SK-N-MC (cell line): ENCODE measurements at regions not wholly inside any gene's neighbourhood (a gene's known extent, or its start where the extent isn't known, plus 50 kb on each side); places are given as distances from the start of the nearest gene placed in this dataset.

Experiments
- EZH2 ChIP-seq: fragments of 200-600 bp; sonication (generic); IDR thresholded peaks from one replicate; pipeline ENCODE4 v1.6.1; 2017; ENCODE audit warnings: antibody characterized with exemption
- FOXP2 ChIP-seq: optimal IDR thresholded peaks from 2 replicates; pipeline ENCODE3; 2011; ENCODE audit warnings: mild to moderate bottlenecking, moderate library complexity; ENCODE audit not compliant: insufficient read depth; ENCODE audit errors: extremely low read length, control extremely low read depth
- POLR2AphosphoS5 ChIP-seq: IDR thresholded peaks from 2 replicates; pipeline ENCODE4 v1.6.1; 2012; ENCODE audit warnings: mild to moderate bottlenecking, low read depth, low read length, borderline replicate concordance

- TF ChIP-seq POLR2AphosphoS5 (no peak), EZH2 (no peak), FOXP2 (no peak)
Measured at GRCh38 chr11:70016666-70017367, 61.3 kb upstream of the ANO1 start.
